ENCODE measurements at regions not wholly inside any gene's neighbourhood (a gene's known extent, or its start where the extent isn't known, plus 50 kb on each side); places are given as distances from the start of the nearest gene placed in this dataset.

- no peak for TF ChIP-seq EZH2 (IDR thresholded peaks at IDR 0.05)
- TF ChIP-seq POLR2AphosphoS5 (IDR thresholded peaks at IDR 0.05; ENCODE audit: borderline replicate concordance, low read depth, low read length): no peak
- no peak for TF ChIP-seq FOXP2 (optimal IDR thresholded peaks at IDR 0.05; ENCODE audit: control extremely low read depth, extremely low read length, insufficient read depth)
These were observed 1356.6 kb downstream of the SLITRK5 start for GRCh38 chr13:89027694-89028306.
